ENCODE measurements at regions not wholly inside any gene's neighbourhood (a gene's known extent, or its start where the extent isn't known, plus 50 kb on each side); places are given as distances from the start of the nearest gene placed in this dataset.
"Not testable (repeated sequence)": the region's sequence is repeated elsewhere in the genome, so short reads cannot be mapped to it uniquely, and the experiment has no call there.

- Histone ChIP-seq H3K4me1 (ENCODE audit: control extremely low read depth in 1 of 4, control insufficient read depth in 4 of 4, insufficient read depth in 4 of 4, low read length in 3 of 4) (no peaks in the 10 kb centered on the region), H3K36me3 (ENCODE audit: control insufficient read depth in 4 of 4, insufficient read depth in 4 of 4, low read length in 3 of 4) (no peaks in the 10 kb centered on the region), H3K9me3 (ENCODE audit: control extremely low read depth in 1 of 5, control insufficient read depth in 4 of 5, insufficient read depth in 2 of 5, low read depth in 1 of 5, low read length in 4 of 5) (no peaks in the 10 kb centered on the region), H3K27ac (ENCODE audit: insufficient read depth in 1 of 2, low read depth in 1 of 2, low read length in 2 of 2, poor library complexity in 1 of 2, severe bottlenecking in 2 of 2) (no peak overlapping the region), H3K4me3 (ENCODE audit: control insufficient read depth in 1 of 7, extremely low read depth in 1 of 7, insufficient read depth in 4 of 7, low read depth in 2 of 7, low read length in 6 of 7) (no peak overlapping the region), H3K27me3 (replicated peaks in 2 of 5; ENCODE audit: control insufficient read depth in 4 of 5, insufficient read depth in 5 of 5, low read length in 4 of 5) (no peaks in the 10 kb centered on the region)
- ChIA-PET CTCF (no interaction called here), POLR2A (no interaction called here)
- WGBS (ENCODE audit: insufficient coverage): no CpG with 5 or more reads among the region's 1 CpG
- DNase-seq: no peak
Observed at GRCh38 chr7:113030489-113030888, 56.1 kb downstream of the GPR85 start.

GRCh38 chr7:113026941-113027340 lies 59.7 kb downstream of the GPR85 start:
- WGBS (ENCODE audit: insufficient coverage): 91% methylated on average over 1 of the region's 1 CpG
- Histone ChIP-seq H3K9me3 (ENCODE audit: control extremely low read depth in 1 of 5, control insufficient read depth in 4 of 5, insufficient read depth in 2 of 5, low read depth in 1 of 5, low read length in 4 of 5) (no peaks in the 10 kb centered on the region), H3K27me3 (replicated peaks in 2 of 5; ENCODE audit: control insufficient read depth in 4 of 5, insufficient read depth in 5 of 5, low read length in 4 of 5) (no peaks in the 10 kb centered on the region), H3K4me1 (ENCODE audit: control extremely low read depth in 1 of 4, control insufficient read depth in 4 of 4, insufficient read depth in 4 of 4, low read length in 3 of 4) (no peaks in the 10 kb centered on the region), H3K36me3 (ENCODE audit: control insufficient read depth in 4 of 4, insufficient read depth in 4 of 4, low read length in 3 of 4) (no peaks in the 10 kb centered on the region), H3K4me3 (ENCODE audit: control insufficient read depth in 1 of 7, extremely low read depth in 1 of 7, insufficient read depth in 4 of 7, low read depth in 2 of 7, low read length in 6 of 7) (no peak overlapping the region), H3K27ac (ENCODE audit: insufficient read depth in 1 of 2, low read depth in 1 of 2, low read length in 2 of 2, poor library complexity in 1 of 2, severe bottlenecking in 2 of 2) (no peak overlapping the region)
- DNase-seq: no peak
- ChIA-PET CTCF (interaction anchor here (0.7 kb wide), 1 partner anchor 8 kb away, joined by 3 read pairs; no protein-coding TSS in a partner anchor), POLR2A (no interaction called here)

DNA sequence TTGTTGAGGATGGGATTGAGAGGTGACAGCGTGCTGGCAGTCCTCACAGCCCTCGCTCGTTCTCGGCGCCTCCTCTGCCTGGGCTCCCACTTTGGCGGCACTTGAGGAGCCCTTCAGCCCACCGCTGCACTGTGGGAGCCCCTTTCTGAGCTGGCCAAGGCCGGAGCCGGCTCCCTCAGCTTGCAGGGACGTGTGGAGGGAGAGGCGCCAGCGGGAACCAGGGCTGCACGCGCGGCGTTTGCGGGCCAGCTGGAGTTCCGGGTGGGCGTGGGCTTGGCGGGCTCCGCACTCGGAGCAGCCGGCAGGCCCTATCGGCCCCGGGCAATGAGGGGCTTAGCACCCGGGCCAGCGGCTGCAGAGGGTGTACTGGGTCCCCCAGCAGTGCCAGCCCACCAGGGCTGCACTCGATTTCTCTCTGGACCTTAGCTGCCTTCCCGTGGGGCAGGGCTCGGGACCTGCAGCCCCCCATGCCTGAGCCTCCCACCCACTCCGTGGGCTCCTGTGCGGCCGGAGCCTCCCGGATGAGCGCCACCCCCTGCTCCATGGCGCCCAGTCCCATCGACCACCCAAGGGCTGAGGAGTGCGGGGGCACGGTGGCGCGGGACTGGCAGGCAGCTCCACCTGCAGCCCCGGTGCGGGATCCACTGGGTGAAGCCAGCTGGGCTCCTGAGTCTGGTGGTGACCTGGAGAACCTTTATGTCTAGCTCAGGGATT lies 69.3 kb downstream of the GPR85 start:
- H3K4me1 ChIP-seq (ENCODE audit: control extremely low read depth in 1 of 4, control insufficient read depth in 4 of 4, insufficient read depth in 4 of 4, low read length in 3 of 4); H3K4me3 ChIP-seq (ENCODE audit: control insufficient read depth in 1 of 7, extremely low read depth in 1 of 7, insufficient read depth in 4 of 7, low read depth in 2 of 7, low read length in 6 of 7); H3K9me3 ChIP-seq (ENCODE audit: control extremely low read depth in 1 of 5, control insufficient read depth in 4 of 5, insufficient read depth in 2 of 5, low read depth in 1 of 5, low read length in 4 of 5); DNase-seq; H3K27ac ChIP-seq (ENCODE audit: insufficient read depth in 1 of 2, low read depth in 1 of 2, low read length in 2 of 2, poor library complexity in 1 of 2, severe bottlenecking in 2 of 2); CTCF ChIA-PET; POLR2A ChIA-PET; H3K36me3 ChIP-seq (ENCODE audit: control insufficient read depth in 4 of 4, insufficient read depth in 4 of 4, low read length in 3 of 4); H3K27me3 ChIP-seq (replicated peaks in 2 of 5; ENCODE audit: control insufficient read depth in 4 of 5, insufficient read depth in 5 of 5, low read length in 4 of 5): not testable (repeated sequence)
- WGBS (ENCODE audit: insufficient coverage): 99% methylated on average over 30 of the region's 43 CpGs

DNA sequence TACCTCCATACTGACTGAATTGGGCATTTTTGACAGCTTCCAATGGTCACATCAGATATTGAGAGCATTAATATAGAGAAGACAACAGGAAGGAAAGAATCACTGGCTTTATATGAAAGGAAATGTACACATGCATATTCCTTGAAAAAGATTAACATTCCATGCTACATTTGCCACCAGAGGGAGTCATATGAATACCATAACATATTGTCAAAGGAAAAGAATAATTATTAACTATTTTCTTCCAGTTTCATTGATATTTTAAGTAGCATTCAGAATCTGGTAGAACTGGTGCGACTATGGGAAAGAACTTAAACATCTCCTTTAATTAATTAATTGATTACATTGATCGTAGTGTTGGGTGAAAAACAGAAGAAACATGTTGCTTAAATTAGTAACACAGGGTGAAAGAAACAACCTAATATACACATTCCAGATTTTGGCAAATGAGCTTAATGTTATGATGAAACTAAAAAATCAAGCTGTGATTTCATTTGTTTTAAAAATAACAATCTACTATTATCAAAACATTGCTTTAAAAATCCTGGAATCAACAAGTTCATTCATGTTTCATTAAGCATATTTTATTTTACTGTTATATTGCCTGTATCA lies 71.5 kb downstream of the GPR85 start:
- no peak overlapping the region for H3K4me3 ChIP-seq (ENCODE audit: control insufficient read depth in 1 of 7, extremely low read depth in 1 of 7, insufficient read depth in 4 of 7, low read depth in 2 of 7, low read length in 6 of 7)
- ChIA-PET POLR2A (no interaction called here), CTCF (no interaction called here)
- no peaks in the 10 kb centered on the region for H3K27me3 ChIP-seq (replicated peaks in 2 of 5; ENCODE audit: control insufficient read depth in 4 of 5, insufficient read depth in 5 of 5, low read length in 4 of 5)
- WGBS (ENCODE audit: insufficient coverage): no CpG with 5 or more reads among the region's 2 CpGs
- peak; percentile 3 to 22 (median 13) for DNase-seq
- H3K36me3 ChIP-seq (ENCODE audit: control insufficient read depth in 4 of 4, insufficient read depth in 4 of 4, low read length in 3 of 4): no peaks in the 10 kb centered on the region
- H3K4me1 ChIP-seq (ENCODE audit: control extremely low read depth in 1 of 4, control insufficient read depth in 4 of 4, insufficient read depth in 4 of 4, low read length in 3 of 4): no peaks in the 10 kb centered on the region
- no peaks in the 10 kb centered on the region for H3K9me3 ChIP-seq (ENCODE audit: control extremely low read depth in 1 of 5, control insufficient read depth in 4 of 5, insufficient read depth in 2 of 5, low read depth in 1 of 5, low read length in 4 of 5)
- H3K27ac ChIP-seq (ENCODE audit: insufficient read depth in 1 of 2, low read depth in 1 of 2, low read length in 2 of 2, poor library complexity in 1 of 2, severe bottlenecking in 2 of 2): no peak overlapping the region

DNA sequence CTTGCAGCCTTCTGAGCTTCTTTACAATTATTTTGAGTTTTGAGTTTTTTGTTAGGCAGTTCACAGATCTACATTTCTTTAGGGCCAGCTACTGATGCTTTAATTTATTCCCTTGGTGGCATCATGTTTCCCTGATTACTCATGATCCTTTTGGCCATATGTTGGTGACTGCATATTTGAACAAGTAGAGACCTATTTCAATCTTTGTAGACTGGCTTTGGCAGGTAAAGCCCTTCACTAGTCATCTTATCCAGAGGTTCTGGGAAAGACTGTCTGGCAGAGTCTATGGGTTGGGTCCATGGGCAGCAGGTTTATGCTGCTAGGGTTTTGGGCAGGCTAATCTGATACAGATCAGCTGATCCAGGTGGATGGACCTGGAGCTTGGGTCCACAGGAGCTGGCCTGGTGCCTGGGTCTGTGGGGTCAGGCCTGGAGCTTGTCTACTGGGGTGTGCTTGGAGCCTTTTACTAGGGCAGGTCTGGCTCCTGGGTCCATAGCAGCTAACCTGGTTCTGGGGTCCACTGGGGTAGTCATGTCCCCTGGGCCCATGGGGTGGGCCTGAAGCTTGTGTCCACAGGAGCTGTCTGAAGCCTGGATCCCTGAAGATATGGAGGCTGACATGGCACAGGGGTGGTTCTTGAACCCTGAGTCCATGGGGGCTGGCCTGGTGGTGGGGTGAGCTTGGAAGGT lies 72.7 kb downstream of the GPR85 start:
- Histone ChIP-seq H3K27me3 (replicated peaks in 2 of 5; ENCODE audit: control insufficient read depth in 4 of 5, insufficient read depth in 5 of 5, low read length in 4 of 5) (no peaks in the 10 kb centered on the region), H3K27ac (ENCODE audit: insufficient read depth in 1 of 2, low read depth in 1 of 2, low read length in 2 of 2, poor library complexity in 1 of 2, severe bottlenecking in 2 of 2) (no peak overlapping the region), H3K4me3 (ENCODE audit: control insufficient read depth in 1 of 7, extremely low read depth in 1 of 7, insufficient read depth in 4 of 7, low read depth in 2 of 7, low read length in 6 of 7) (no peak overlapping the region), H3K36me3 (ENCODE audit: control insufficient read depth in 4 of 4, insufficient read depth in 4 of 4, low read length in 3 of 4) (no peaks in the 10 kb centered on the region), H3K9me3 (ENCODE audit: control extremely low read depth in 1 of 5, control insufficient read depth in 4 of 5, insufficient read depth in 2 of 5, low read depth in 1 of 5, low read length in 4 of 5) (no peaks in the 10 kb centered on the region), H3K4me1 (ENCODE audit: control extremely low read depth in 1 of 4, control insufficient read depth in 4 of 4, insufficient read depth in 4 of 4, low read length in 3 of 4) (no peaks in the 10 kb centered on the region)
- ChIA-PET POLR2A (no interaction called here), CTCF (no interaction called here)
- DNase-seq: no peak

DNA sequence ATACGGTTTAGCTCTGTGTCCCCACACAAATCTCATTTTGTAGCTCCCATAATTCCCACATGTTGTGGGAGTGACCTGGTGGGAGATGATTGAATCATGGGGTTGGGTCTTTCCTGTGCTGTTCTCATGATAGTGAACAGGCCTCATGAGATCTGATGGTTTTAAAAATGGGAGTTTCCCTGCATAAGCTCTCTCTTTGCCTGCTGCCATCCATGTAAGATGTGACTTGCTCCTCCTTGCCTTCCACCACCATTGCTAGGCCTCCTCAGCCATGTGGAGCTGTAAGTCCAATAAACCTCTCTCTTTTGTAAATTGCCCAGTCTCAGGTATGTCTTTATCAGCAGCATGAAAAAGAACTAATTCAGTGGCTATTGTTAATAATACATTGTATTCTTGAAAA lies 73.8 kb downstream of the GPR85 start:
- H3K4me1 ChIP-seq (ENCODE audit: control extremely low read depth in 1 of 4, control insufficient read depth in 4 of 4, insufficient read depth in 4 of 4, low read length in 3 of 4); H3K27ac ChIP-seq (ENCODE audit: insufficient read depth in 1 of 2, low read depth in 1 of 2, low read length in 2 of 2, poor library complexity in 1 of 2, severe bottlenecking in 2 of 2); H3K4me3 ChIP-seq (ENCODE audit: control insufficient read depth in 1 of 7, extremely low read depth in 1 of 7, insufficient read depth in 4 of 7, low read depth in 2 of 7, low read length in 6 of 7); H3K36me3 ChIP-seq (ENCODE audit: control insufficient read depth in 4 of 4, insufficient read depth in 4 of 4, low read length in 3 of 4); H3K9me3 ChIP-seq (ENCODE audit: control extremely low read depth in 1 of 5, control insufficient read depth in 4 of 5, insufficient read depth in 2 of 5, low read depth in 1 of 5, low read length in 4 of 5); POLR2A ChIA-PET; CTCF ChIA-PET; DNase-seq; H3K27me3 ChIP-seq (replicated peaks in 2 of 5; ENCODE audit: control insufficient read depth in 4 of 5, insufficient read depth in 5 of 5, low read length in 4 of 5): not testable (repeated sequence)
- no CpG with 5 or more reads among the region's 1 CpG for WGBS (ENCODE audit: insufficient coverage)

DNA sequence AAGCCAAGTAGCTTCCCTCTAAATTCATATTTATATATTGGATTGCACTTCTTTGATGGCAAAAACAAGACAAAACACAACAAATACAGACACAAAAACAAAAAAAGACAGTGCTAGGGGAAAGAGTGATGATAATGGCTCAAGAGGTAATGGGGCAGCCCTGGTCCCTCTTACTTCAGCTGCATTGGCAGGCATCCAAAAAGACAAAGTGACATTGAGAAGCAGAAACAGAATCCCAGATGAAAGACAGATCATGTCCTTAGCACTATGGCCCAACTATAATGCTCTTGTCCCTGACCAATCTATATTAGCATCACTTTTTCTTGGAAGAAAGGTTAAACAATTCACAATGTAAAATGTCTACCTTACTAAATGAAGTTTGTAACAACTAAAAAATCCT lies 76.2 kb downstream of the GPR85 start:
- Histone ChIP-seq H3K27ac (ENCODE audit: insufficient read depth in 1 of 2, low read depth in 1 of 2, low read length in 2 of 2, poor library complexity in 1 of 2, severe bottlenecking in 2 of 2) (no peak overlapping the region), H3K4me3 (ENCODE audit: control insufficient read depth in 1 of 7, extremely low read depth in 1 of 7, insufficient read depth in 4 of 7, low read depth in 2 of 7, low read length in 6 of 7) (no peak overlapping the region), H3K36me3 (ENCODE audit: control insufficient read depth in 4 of 4, insufficient read depth in 4 of 4, low read length in 3 of 4) (no peaks in the 10 kb centered on the region), H3K9me3 (ENCODE audit: control extremely low read depth in 1 of 5, control insufficient read depth in 4 of 5, insufficient read depth in 2 of 5, low read depth in 1 of 5, low read length in 4 of 5) (no peaks in the 10 kb centered on the region), H3K4me1 (ENCODE audit: control extremely low read depth in 1 of 4, control insufficient read depth in 4 of 4, insufficient read depth in 4 of 4, low read length in 3 of 4) (no peaks in the 10 kb centered on the region), H3K27me3 (replicated peaks in 2 of 5; ENCODE audit: control insufficient read depth in 4 of 5, insufficient read depth in 5 of 5, low read length in 4 of 5) (no peaks in the 10 kb centered on the region)
- CTCF ChIA-PET: no interaction called here
- DNase-seq: no peak
- POLR2A ChIA-PET: no interaction called here

All from common myeloid progenitor, CD34-positive (primary cell).